ENCODE measurements at regions not wholly inside any gene's neighbourhood (a gene's known extent, or its start where the extent isn't known, plus 50 kb on each side); places are given as distances from the start of the nearest gene placed in this dataset.

GRCh38 chr17:73696251-73696650 lies 52.0 kb upstream of the SDK2 start:
- TF ChIP-seq POLR2A (IDR thresholded peaks at IDR 0.05) (no peak), CTCF (IDR thresholded peaks at IDR 0.05) (no peak)

All from testis (tissue), 2 donors.